ENCODE measurements at regions not wholly inside any gene's neighbourhood (a gene's known extent, or its start where the extent isn't known, plus 50 kb on each side); places are given as distances from the start of the nearest gene placed in this dataset.

GRCh38 chr3:148318240-148318639 is 379.5 kb upstream of the AGTR1 start:
- Histone ChIP-seq H3K9ac (peak overlapping the region in 1 of 11 experiments; percentile 9; a peak in 1 of 22 replicates), H3K27ac (peak overlapping the region in 7 of 11 experiments; percentile 31 to 69 (median 38); a peak in 9 of 22 replicates)

GRCh38 chr3:148319161-148319915 is 378.4 kb upstream of the AGTR1 start:
- Histone ChIP-seq H4K20me1 (no peaks in the 10 kb centered on the region), H3K4me3 (peak overlapping the region in 3 of 10 experiments; percentile 17 to 51 (median 38); a peak in 5 of 20 replicates), H3K27ac (peak overlapping the region; percentile 57 to 96 (median 83); a peak in 21 of 22 replicates), H3K27me3 (no peaks in the 10 kb centered on the region), H3K36me3 (peaks cover 0 to 5% (median 0%) of the 10 kb centered on the region in 11 experiments; a peak in 2 of 22 replicates), H3K4me1 (peaks cover 0 to 53% (median 16%) of the 10 kb centered on the region in 10 experiments; a peak in 17 of 20 replicates), H3K9ac (peak overlapping the region in 10 of 11 experiments; percentile 1 to 78 (median 66); a peak in 18 of 22 replicates), H3K9me3 (replicated peaks in 1 of 11) (peaks cover 0 to 64% (median 0%) of the 10 kb centered on the region in 11 experiments; a peak in 9 of 22 replicates), H3K4me2 (peak overlapping the region in 9 of 11 experiments; percentile 41 to 91 (median 76); a peak in 18 of 22 replicates)
- peak in 4 of 11 experiments; percentile 34 to 78 (median 63); a peak in 7 of 22 replicates for TF ChIP-seq Cebpa-rat (IDR thresholded peaks at IDR 0.05)

More at GRCh38 chr3:148318240-148318639, 379.5 kb upstream of the AGTR1 start:
- no peaks in the 10 kb centered on the region for H4K20me1 ChIP-seq
- peak overlapping the region in 1 of 10 experiments; percentile 6; a peak in 3 of 20 replicates for H3K4me3 ChIP-seq
- H3K4me1 ChIP-seq: peaks cover 0 to 55% (median 16%) of the 10 kb centered on the region in 10 experiments; a peak in 17 of 20 replicates
- no peak for TF ChIP-seq Cebpa-rat (IDR thresholded peaks at IDR 0.05)
- H3K27me3 ChIP-seq: no peaks in the 10 kb centered on the region
- H3K36me3 ChIP-seq: peaks cover 0 to 5% (median 0%) of the 10 kb centered on the region in 11 experiments; a peak in 2 of 22 replicates
- peaks cover 0 to 54% (median 0%) of the 10 kb centered on the region in 11 experiments; a peak in 9 of 22 replicates for H3K9me3 ChIP-seq (replicated peaks in 1 of 11)
- H3K4me2 ChIP-seq: peak overlapping the region in 4 of 11 experiments; percentile 28 to 58 (median 56); a peak in 7 of 22 replicates

GRCh38 chr3:148319960-148320359 is 377.7 kb upstream of the AGTR1 start:
- peak overlapping the region in 1 of 10 experiments; percentile 38; a peak in 1 of 20 replicates for H3K4me3 ChIP-seq
- peaks cover 0 to 64% (median 0%) of the 10 kb centered on the region in 11 experiments; a peak in 9 of 22 replicates for H3K9me3 ChIP-seq (replicated peaks in 1 of 11)
- peak overlapping the region in 4 of 11 experiments; percentile 36 to 77 (median 60); a peak in 5 of 22 replicates for H3K9ac ChIP-seq

DNA sequence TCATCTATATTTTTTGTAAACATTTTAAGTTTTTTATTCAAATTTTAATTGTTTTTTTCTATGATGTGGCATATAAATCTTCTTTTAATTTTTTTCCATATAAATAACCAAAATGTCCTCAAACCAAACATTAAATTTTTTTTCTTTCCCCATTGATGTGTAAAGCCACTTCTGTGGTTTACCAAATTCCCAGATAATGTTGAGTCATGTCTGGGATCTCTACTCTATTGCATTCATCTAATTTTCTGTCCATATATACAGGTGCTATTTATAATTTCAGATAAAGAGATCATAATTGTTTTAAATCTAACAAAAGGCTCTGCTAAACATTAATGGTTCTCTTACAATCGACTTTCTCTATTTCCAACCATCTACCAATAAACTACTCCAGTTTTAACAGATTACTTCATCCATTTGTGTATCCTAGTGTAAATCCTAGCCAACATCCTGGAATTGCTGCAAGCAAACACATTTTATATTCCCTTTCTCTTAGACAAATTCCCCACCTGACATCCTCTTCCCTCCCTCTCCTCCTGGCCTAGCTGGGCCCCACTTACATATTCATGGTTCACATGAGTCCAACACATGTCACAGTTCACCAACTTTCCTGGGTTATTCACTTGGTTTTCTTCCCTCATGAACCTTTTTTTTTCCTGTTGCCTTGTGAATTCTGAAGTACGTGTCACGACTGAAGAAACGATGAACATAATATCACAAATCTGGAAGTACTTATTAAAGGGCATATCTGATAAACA is 368.0 kb upstream of the AGTR1 start:
- Histone ChIP-seq H3K4me2 (peak overlapping the region in 2 of 11 experiments; percentile 4 to 7; a peak in 1 of 22 replicates), H3K36me3 (no peaks in the 10 kb centered on the region), H3K9me3 (replicated peaks in 1 of 11) (peaks cover 0 to 37% (median 0%) of the 10 kb centered on the region in 11 experiments; a peak in 6 of 22 replicates), H4K20me1 (no peaks in the 10 kb centered on the region), H3K9ac (no peak overlapping the region), H3K4me3 (no peak overlapping the region), H3K27me3 (no peaks in the 10 kb centered on the region), H3K27ac (no peak overlapping the region), H3K4me1 (peaks cover 0 to 30% (median 0%) of the 10 kb centered on the region in 10 experiments; a peak in 5 of 20 replicates)
- TF ChIP-seq Cebpa-rat (IDR thresholded peaks at IDR 0.05): no peak

More at GRCh38 chr3:148319960-148320359, 377.7 kb upstream of the AGTR1 start:
- Histone ChIP-seq H3K36me3 (peaks cover 0 to 5% (median 0%) of the 10 kb centered on the region in 11 experiments; a peak in 2 of 22 replicates), H3K4me1 (peaks cover 0 to 47% (median 16%) of the 10 kb centered on the region in 10 experiments; a peak in 17 of 20 replicates), H4K20me1 (no peaks in the 10 kb centered on the region), H3K27ac (peak overlapping the region in 10 of 11 experiments; percentile 39 to 96 (median 84); a peak in 18 of 22 replicates), H3K4me2 (peak overlapping the region in 6 of 11 experiments; percentile 41 to 79 (median 64); a peak in 11 of 22 replicates), H3K27me3 (no peaks in the 10 kb centered on the region)
- TF ChIP-seq Cebpa-rat (IDR thresholded peaks at IDR 0.05): no peak

DNA sequence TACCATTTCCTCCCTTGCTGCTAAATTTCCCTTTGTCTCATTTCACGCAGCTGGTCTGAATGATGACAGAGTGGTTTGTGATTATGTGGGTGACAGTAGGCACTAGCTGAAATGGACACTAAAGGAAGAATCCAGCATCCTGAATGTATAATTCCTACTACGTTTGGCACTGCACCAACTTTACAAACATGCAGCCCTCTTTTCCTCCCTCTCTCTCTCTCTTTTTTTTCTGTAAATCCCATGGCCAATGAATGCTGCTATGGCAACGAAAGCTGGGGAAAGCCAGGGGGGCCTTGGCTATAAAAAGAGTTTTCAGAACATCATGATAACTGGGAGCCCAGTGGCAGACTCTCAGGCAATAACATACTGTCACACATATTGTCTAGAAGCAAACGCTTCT is 367.2 kb upstream of the AGTR1 start:
- Histone ChIP-seq H3K4me3 (no peak overlapping the region), H3K9me3 (replicated peaks in 1 of 11) (peaks cover 0 to 28% (median 0%) of the 10 kb centered on the region in 11 experiments; a peak in 6 of 22 replicates), H4K20me1 (no peaks in the 10 kb centered on the region), H3K4me1 (peaks cover 0 to 30% (median 0%) of the 10 kb centered on the region in 10 experiments; a peak in 5 of 20 replicates), H3K4me2 (peak overlapping the region in 3 of 11 experiments; percentile 22 to 57 (median 54); a peak in 5 of 22 replicates), H3K9ac (no peak overlapping the region), H3K27me3 (no peaks in the 10 kb centered on the region), H3K27ac (no peak overlapping the region), H3K36me3 (no peaks in the 10 kb centered on the region)
- no peak for TF ChIP-seq Cebpa-rat (IDR thresholded peaks at IDR 0.05)

DNA sequence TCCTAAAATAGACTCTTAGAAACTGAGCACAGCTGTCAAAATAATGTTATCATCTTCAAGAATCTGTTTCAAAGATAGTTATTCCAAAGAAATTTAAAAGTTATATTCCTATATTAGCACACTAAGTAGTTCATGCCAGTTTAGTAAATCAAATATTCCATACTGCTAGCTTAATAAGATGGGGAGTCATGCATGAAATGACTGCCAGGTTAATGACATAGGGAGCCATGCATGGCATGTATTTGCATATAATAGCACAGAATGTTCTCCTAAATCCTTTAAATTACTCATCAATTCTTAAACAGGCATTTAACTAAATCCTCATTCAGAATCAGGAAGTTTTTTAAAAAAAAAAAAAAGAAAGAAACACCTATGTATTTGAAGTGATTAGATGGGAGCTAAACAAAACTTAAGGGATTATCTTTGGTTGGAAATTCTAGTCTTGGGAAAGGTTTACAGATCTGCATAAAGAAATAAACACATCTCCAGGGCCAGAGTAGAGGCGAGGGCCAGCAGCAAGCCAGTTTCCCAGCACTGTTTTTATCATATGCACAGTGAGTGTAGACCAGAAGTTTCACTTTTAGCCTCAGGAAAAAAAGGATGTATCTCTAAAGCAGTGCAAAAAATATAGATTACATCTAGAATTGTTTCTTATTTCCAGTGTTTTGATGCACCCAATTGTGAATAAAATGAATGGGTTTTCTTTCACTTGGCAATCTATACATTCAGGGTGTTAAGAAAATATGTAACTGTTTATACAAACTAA is 366.4 kb upstream of the AGTR1 start:
- H3K27me3 ChIP-seq: no peaks in the 10 kb centered on the region
- H3K27ac ChIP-seq: no peak overlapping the region
- peak overlapping the region in 2 of 11 experiments; percentile 54 to 57; a peak in 3 of 22 replicates for H3K4me2 ChIP-seq
- H4K20me1 ChIP-seq: no peaks in the 10 kb centered on the region
- H3K4me1 ChIP-seq: peaks cover 0 to 30% (median 0%) of the 10 kb centered on the region in 10 experiments; a peak in 5 of 20 replicates
- H3K36me3 ChIP-seq: no peaks in the 10 kb centered on the region
- no peak overlapping the region for H3K9ac ChIP-seq
- TF ChIP-seq Cebpa-rat (IDR thresholded peaks at IDR 0.05): no peak
- H3K9me3 ChIP-seq (replicated peaks in 1 of 11): peaks cover 0 to 21% (median 0%) of the 10 kb centered on the region in 11 experiments; a peak in 4 of 22 replicates
- no peak overlapping the region for H3K4me3 ChIP-seq

DNA sequence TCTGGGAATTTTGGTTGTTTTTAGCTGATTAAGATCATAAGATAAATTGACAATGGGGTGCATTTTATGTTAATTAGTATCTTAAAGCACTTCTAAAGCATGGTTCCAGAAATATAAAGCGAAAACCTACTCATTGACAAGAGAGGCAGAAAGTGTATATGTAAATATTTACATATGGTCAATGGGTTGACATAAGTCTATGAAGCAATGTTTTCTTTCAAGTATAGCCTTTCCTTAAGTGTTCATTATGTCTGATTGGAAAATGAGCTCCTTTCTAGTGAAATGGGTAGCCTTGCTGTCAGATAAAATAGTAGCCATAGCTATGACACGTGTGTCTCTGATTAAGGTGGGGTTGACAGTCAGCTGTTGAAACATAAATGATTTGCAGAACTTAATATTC is 365.2 kb upstream of the AGTR1 start:
- Histone ChIP-seq H3K4me2 (no peak overlapping the region), H3K27me3 (no peaks in the 10 kb centered on the region), H3K27ac (no peak overlapping the region), H3K36me3 (no peaks in the 10 kb centered on the region), H3K9ac (no peak overlapping the region), H4K20me1 (no peaks in the 10 kb centered on the region), H3K4me3 (no peak overlapping the region), H3K4me1 (peaks cover 0 to 30% (median 0%) of the 10 kb centered on the region in 10 experiments; a peak in 5 of 20 replicates), H3K9me3 (replicated peaks in 1 of 11) (peaks cover 0 to 8% (median 0%) of the 10 kb centered on the region in 11 experiments; a peak in 1 of 22 replicates)
- TF ChIP-seq Cebpa-rat (IDR thresholded peaks at IDR 0.05): no peak
